Thyroid gland (tissue), 4 donors: ENCODE measurements at regions not wholly inside any gene's neighbourhood (a gene's known extent, or its start where the extent isn't known, plus 50 kb on each side); places are given as distances from the start of the nearest gene placed in this dataset.

Source experiments
- DNase-seq, 2 donors: peaks; one replicate each; pipeline ENCODE4 v3.0.0-alpha.2; 2019
- H3K27ac ChIP-seq, 3 donors: fragments of 200-600 bp; sonication (generic); 1 replicate in 2 of 3; 2 replicates in 1 of 3; pipeline ENCODE4 v1.5.1; 2016 to 2019; ENCODE audit warnings: mild to moderate bottlenecking in 1 of 3, moderate library complexity in 1 of 3
- H3K27me3 ChIP-seq: fragments of 200-600 bp; sonication (generic); one replicate; pipeline ENCODE4 v1.5.1; 2019
- H3K36me3 ChIP-seq, 2 donors: fragments of 200-600 bp; sonication (generic); one replicate each; pipeline ENCODE4 v1.5.1; 2016 to 2019
- H3K4me1 ChIP-seq, 2 donors: fragments of 200-600 bp; sonication (generic); one replicate each; pipeline ENCODE4 v1.5.1; 2017 to 2019
- H3K4me3 ChIP-seq, 3 donors: fragments of 200-600 bp; sonication (generic); replicated peaks in 1 of 3; 1 replicate in 2 of 3; 2 replicates in 1 of 3; pipeline ENCODE4 v1.5.1; 2016; ENCODE audit warnings: mild to moderate bottlenecking in 1 of 3
- H3K9me3 ChIP-seq: fragments of 200-600 bp; sonication (generic); one replicate; pipeline ENCODE4 v1.5.1; 2017
- CTCF ChIP-seq, 6 experiments: fragments of 200-600 bp in 3 of 6; fragments of 450-650 bp in 3 of 6; sonication (generic) in 3 of 6; IDR thresholded peaks; one replicate each; pipeline ENCODE4 v1.5.1; 2016 to 2019; ENCODE audit warnings: antibody characterized with exemption in 6 of 6, mild to moderate bottlenecking in 2 of 6, inconsistent platforms in 1 of 6, moderate library complexity in 1 of 6
- POLR2A ChIP-seq, 2 donors: fragments of 450-650 bp; IDR thresholded peaks; one replicate each; pipeline ENCODE4 v1.6.1; 2017; ENCODE audit warnings: antibody characterized with exemption in 2 of 2, mild to moderate bottlenecking in 2 of 2, moderate library complexity in 1 of 2
- WGBS, 2 donors: methylation state at CpG; one replicate each; pipeline ENCODE4 v1.1.5; 2017; 5-methylcytosine and 5-hydroxymethylcytosine counted together
- intact Hi-C: fragments of 100-400 bp; cut with DNase I; formaldehyde crosslinking; loops from one replicate; pipeline ENCODE4 v1.15.1; 2023

- Histone ChIP-seq H3K27me3 (no peaks in the 10 kb centered on the region), H3K4me3 (no peak overlapping the region), H3K27ac (peak overlapping the region; percentile 14 to 60 (median 17)), H3K9me3 (no peaks in the 10 kb centered on the region), H3K36me3 (no peaks in the 10 kb centered on the region), H3K4me1 (peaks cover 3 to 20% of the 10 kb centered on the region in 2 donors)
- DNase-seq = peak; percentile 63 to 68
- intact Hi-C loops = no loop called here
- WGBS, 2 donors = 27 to 31% methylated on average over 2 of the region's 2 CpGs
- TF ChIP-seq POLR2A (IDR thresholded peaks at IDR 0.05) (no peak), CTCF (IDR thresholded peaks at IDR 0.05) (no peak)
These were observed 612.6 kb upstream of the ST8SIA4 start for GRCh38 chr5:101515721-101516120.

GRCh38 chr5:101505891-101506570 lies 602.9 kb upstream of the ST8SIA4 start:
- TF ChIP-seq POLR2A (IDR thresholded peaks at IDR 0.05) (no peak), CTCF (IDR thresholded peaks at IDR 0.05) (no peak)
- Histone ChIP-seq H3K4me1 (no peaks in the 10 kb centered on the region), H3K36me3 (no peaks in the 10 kb centered on the region), H3K9me3 (no peaks in the 10 kb centered on the region), H3K4me3 (no peak overlapping the region), H3K27me3 (no peaks in the 10 kb centered on the region), H3K27ac (no peak overlapping the region)
- intact Hi-C loops = no loop called here
- WGBS, 2 donors = 90% methylated on average over 9 to 15 of the region's 25 CpGs
- DNase-seq = no peak

GRCh38 chr5:101482931-101483330 lies 579.8 kb upstream of the ST8SIA4 start:
- Histone ChIP-seq H3K4me1 (no peaks in the 10 kb centered on the region), H3K4me3 (no peak overlapping the region), H3K9me3 (no peaks in the 10 kb centered on the region), H3K27ac (no peak overlapping the region), H3K27me3 (no peaks in the 10 kb centered on the region), H3K36me3 (no peaks in the 10 kb centered on the region)
- no peak for TF ChIP-seq POLR2A (IDR thresholded peaks at IDR 0.05)
- TF ChIP-seq CTCF (IDR thresholded peaks at IDR 0.05) = no peak
- intact Hi-C loops = no loop called here
- 59 to 80% methylated on average over 3 of the region's 3 CpGs for WGBS, 2 donors
- no peak for DNase-seq

- WGBS, 2 donors = 44 to 52% methylated on average over 1 of the region's 1 CpG
- intact Hi-C loops = no loop called here
These were observed 570.4 kb upstream of the ST8SIA4 start for GRCh38 chr5:101473483-101473882.

More at GRCh38 chr5:101473483-101473882, 570.4 kb upstream of the ST8SIA4 start:
- H3K27ac ChIP-seq = no peak overlapping the region
- TF ChIP-seq CTCF (IDR thresholded peaks at IDR 0.05) = no peak
- H3K9me3 ChIP-seq = no peaks in the 10 kb centered on the region
- H3K36me3 ChIP-seq = no peaks in the 10 kb centered on the region
- H3K4me1 ChIP-seq = no peaks in the 10 kb centered on the region
- H3K27me3 ChIP-seq = no peaks in the 10 kb centered on the region
- H3K4me3 ChIP-seq = no peak overlapping the region
- DNase-seq = no peak
